Endometrium (tissue), 2 donors: ENCODE measurements at regions not wholly inside any gene's neighbourhood (a gene's known extent, or its start where the extent isn't known, plus 50 kb on each side); places are given as distances from the start of the nearest gene placed in this dataset.
"Not testable (repeated sequence)": the region's sequence is repeated elsewhere in the genome, so short reads cannot be mapped to it uniquely, and the experiment has no call there.

ENCODE experiments used
- FAIRE-seq: peaks from 2 replicates; lab custom pipeline; 2012; peaks lifted over from hg19 to GRCh38; lab: Jason Lieb, UNC
- donor health status: control.
- donor health status: control.

DNA sequence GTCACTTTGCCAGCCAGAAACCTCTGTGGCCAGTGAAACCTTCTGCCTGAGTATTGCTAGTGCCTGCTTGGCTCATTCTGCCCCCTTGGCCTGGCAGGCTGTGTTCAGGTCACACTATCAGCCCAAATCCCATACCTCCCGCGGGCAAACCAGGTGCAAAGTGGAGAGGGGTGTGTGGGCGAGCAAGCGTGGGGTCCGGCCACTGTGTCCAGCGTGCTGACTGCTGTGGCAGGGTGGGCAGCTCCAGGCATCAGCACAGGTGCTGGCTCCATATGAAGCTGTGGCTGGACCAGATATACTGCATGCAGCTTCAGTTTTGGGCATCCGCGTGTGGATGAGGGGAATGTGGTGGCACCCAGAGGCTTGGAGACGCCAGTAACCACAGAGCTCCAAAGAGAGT is 576.5 kb upstream of the EDIL3 start:
- FAIRE-seq = no peak

DNA sequence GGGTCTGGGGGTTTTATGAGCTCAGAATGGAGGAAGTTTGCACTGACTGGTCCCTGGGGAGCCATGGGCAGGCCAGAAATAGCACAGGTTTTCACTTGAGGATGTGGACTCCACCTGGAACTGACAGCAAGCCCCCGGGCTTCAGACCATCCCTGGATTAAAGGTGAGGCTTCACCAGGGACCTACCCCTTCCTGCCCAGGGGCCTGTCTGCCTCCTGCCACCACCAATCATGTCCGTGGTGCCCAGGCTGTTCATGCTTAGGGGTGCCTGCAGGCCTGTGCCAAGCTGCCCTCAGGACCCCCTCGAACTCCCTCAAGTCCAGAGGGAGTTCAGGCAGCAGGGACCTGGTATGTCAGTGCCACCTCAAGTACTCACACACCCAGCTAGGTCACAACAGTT is 577.2 kb upstream of the EDIL3 start:
- no peak for FAIRE-seq

DNA sequence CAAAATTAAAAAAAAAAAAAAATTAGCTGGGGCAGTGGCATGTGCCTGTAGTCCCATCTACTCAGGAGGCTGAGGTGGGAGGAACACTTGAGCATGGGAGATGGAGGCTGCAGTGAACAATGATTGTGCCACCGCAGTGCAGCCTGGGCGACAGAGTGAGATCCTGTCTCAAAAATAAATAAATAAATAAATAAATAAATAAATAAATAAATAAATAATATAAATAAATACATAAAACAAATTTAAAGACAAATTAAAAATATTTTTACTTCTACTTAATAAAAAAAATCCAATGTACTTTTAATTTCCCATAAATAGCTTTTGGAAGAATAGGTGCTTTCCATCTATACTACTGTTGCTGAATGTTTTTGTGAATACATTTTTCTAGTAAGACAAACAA is 598.4 kb upstream of the EDIL3 start:
- no peak for FAIRE-seq

DNA sequence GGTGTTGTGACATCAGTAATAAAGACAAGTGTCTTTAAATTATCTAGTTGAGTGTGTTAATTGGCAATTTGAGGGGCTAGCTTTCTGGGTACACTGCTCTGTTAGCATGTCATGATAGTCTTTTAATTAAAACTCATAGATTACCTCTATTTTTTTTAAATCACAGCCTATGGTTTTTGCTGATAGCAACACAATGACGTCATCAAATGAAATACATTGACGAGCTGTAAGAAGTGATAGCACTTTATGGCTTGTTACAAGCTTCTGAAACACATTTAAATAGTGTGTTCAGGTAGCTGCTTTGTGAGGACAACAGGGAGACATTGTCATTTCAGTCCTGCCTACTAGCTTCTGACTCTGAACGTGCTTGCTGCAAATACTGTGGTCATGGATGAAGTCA is 600.5 kb upstream of the EDIL3 start:
- FAIRE-seq = no peak

DNA sequence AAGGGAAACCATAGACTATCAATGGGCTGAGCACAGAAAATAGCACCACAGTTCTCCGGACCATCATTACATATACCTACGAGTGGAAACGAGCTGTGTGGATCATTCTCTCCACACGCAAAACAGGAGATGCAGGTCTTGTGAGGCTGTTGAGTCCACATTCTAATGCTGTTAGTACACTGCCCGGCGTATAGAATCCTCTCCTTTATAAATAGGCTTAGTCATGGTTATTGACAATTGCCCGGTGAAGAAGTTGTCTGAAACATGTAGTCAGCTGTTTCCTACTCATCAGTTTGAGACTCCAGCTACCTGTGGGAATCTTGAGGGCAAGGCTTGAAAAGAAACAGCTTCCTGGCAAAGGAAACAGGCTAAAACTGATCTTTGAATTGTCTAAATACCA is 602.0 kb upstream of the EDIL3 start:
- no peak for FAIRE-seq

DNA sequence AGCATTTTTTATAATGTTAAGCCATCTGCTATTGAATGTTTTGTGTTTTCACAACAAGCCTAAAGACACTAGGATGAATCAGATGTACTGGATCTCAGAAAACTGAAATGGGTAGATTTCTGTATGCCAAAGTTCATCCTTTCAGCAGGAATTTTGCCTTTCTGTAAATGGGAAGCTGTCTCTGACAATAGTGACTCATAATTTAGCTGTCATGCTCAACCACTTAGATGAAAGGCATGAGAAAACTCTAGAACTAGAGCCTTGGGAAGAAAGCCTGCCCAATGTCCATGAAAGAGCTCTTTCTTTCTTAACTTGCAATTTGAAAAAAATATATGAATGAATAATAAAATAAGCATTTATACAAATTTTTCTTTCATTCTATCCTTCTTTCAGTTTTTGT is 616.0 kb upstream of the EDIL3 start:
- no peak for FAIRE-seq

DNA sequence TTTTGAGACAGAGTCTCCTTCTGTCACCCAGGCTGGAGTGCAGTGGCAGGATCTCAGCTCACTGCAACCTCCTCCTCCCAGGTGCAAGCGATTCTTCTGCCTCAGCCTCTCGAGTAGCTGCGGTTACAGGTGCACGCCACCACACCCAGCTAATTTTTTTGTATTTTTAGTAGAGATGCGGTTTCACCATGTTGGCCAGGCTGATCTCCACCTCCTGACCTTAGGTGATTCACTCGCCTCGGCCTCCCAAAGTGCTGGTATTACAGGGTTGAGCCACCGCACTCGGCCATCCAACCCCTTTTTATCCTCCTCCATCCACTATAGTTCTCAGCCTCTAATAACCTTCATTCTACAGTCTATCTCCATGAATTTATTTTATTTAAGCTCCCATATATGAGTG is 617.3 kb upstream of the EDIL3 start:
- not testable (repeated sequence) for FAIRE-seq

DNA sequence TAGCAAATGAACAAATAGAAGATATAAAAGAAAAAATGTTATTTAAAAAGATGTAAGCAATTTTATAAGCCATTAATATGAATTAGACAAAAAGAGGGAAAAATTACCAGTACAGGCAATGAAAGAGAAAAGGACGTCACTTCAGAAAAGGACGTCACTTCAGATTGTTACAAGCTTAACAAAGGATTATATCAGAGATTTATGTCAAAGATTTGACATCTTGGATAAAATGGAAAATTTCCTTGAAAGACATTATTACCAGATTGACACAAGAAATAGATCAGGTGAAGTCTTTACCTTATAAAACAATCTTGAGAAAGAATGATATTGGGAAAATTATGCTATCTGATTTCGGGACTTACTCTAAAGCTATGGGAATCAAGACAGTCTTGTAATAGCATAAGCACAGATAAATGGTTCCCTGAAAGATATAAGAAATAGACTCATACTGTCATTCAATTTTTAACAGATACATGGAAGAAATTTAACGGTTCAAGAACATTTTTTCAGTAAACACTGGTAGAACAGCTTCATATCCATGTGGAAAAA is 625.4 kb upstream of the EDIL3 start:
- FAIRE-seq = no peak

DNA sequence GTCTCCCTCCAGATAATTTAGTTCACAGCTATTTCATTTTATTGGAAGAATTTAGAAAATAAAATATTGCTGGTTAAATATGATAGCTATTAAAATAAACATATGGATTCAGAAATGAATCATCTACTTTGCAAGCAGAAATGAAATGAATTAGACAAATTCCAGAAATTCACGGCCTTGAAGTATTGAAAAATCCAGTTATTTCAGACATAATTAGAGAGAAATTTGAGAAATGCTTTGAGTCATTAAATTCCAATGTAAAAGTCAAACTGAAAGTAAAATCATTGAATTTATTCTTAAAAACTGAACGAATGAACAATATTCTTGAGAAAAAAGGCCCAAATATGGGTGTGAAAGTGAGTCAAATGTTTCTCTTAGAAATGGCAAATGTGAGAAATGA is 632.6 kb upstream of the EDIL3 start:
- no peak for FAIRE-seq

DNA sequence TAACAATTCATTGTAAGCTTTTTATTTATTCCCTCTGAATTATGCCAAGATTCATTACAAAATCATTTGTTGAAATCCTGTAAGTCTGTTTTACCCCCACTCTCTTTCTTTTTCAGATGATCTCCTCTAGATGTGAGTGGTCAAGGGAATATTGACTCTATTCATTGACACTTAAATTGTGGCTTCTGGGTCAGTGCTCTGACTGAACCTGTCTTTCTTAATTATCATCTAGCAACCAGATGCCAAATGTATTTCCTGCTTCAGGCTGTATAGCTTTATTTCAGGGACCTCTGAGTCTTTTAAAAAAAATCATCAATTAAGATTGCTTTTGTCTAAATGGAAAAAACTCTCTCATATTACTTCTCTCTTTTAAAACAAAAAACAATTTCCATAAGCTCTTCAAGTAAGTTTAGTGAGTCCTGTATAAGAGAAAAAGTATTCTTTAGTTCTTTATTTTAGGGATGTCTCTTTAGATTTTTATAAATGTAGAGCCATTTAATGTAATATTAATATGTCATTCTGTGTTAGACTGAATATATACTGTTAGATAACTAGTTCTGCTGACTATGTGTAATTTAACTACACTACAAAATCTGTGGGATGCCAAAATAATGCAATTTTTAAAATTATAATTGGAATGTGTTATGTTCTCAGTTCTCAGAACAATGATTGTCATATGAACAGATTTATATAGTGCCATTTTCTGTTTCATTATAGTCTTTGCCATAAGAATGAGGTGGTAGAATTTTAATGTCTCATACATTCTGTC is 645.8 kb upstream of the EDIL3 start:
- no peak for FAIRE-seq

DNA sequence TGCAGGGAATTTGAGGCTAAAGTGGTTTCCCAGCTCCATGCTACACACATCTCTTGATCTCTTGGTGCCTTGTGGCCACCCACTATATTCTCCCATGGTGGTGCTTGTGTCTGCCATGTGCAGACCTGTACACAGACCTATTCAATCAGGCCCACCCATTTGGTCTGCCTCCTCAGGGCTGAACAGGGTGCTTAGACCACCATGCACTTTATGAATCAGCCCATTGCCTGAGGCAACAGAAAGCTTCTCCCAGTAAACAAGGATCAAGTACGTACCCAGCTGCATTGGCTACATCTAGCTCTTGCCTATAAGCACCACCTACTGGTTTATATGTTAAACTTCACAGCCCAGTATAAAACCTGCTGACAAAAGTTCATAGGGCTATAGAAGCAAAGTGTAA is 664.3 kb upstream of the EDIL3 start:
- FAIRE-seq = no peak

DNA sequence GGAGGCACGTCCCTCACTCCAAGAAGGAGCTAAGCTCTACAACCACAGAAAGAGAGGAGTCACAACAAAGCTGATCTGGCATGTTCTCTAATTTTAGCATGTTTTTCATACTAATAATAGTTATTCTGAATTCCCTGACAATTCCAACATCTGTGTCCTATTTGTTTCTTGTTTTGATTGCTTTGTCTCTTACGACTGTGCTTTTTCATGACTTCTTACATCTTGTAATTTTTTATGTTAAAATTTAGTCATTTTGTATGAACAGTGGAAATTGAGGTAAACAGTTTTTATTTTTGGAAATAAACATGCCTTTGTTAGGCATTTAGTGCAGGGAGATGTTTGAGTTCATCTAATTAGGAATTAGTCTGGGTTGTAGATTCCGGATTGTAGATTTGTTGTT is 668.1 kb upstream of the EDIL3 start:
- peak; percentile 98 for FAIRE-seq

DNA sequence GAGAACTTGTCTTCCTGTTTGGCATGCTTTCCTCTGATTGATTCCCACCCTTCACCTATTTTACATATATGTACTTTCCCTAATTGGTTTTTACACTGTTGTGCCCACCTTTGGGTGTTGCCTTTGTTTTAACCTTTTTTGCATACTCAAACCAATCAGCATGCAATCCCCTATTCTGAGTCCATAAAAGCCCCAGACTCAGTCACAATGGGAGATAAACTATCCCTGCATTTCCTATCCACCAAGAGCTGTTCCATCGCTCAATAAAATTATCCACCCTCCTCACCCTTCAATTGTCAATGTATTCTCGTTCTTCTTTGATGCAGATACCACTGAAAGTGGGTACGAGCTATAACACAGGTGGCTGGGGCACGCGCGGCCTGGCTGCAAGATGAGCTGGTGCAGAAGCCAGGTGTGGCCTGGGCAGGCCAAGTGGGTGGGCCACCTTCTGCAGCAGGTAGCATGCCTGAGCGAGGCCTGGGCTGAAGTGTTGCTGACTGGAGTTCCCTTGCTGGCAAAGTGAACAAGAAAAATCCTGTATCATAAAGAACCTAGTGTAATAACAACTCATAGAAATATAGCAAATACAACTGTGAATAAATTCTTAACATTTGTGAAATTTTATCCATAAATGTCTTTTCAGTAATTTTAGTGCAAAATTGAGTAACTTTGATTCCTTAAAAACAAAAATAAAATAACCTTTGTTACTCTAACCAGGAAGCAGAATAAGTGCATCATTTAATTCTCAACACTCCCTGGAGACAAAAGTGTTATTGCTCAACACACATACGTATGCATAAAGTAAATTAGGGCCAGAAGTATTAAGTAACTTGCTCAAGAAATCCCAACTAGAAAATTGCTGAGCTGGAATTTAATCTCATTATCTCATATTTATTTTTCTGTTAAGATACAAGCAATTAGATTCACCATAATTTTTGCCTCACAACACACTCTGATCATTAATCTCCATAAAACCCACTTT is 685.3 kb upstream of the EDIL3 start:
- no peak for FAIRE-seq

DNA sequence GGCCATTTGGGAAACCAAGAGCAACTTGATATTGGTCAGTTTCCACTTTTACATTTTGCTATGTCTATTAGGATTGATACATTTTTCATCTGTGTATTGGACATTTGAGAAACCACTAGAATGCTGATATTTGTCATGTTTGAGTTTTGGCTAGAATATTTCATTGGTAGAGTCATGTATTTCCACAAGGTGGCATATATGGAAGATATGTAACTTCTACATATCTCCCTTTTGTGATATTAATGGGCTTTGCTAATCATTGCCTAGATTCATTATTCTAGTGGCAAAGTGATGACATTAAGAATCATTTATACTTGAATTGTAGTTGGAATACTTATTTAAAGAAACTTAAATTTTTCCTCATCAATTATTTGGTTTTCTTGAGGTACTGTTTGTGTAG is 692.9 kb upstream of the EDIL3 start:
- no peak for FAIRE-seq

DNA sequence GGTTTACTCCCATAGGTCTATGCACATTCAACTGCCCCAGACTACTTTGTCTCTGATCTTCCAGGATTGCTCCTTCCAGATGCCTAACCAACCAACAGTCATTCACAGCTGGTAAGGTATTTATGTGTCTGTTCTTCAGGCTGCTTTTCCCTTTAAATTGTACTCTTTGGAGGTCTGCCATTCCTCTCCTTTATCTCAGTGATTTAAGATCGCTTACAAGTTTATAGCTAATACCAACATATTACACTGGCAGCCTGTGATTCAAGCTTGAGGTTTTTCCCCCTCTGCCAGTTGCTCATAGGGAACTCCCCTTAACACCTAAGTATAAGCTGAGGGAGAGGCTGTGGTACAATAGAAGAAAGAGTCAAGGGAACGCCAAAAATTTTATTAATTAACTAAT is 711.7 kb upstream of the EDIL3 start:
- no peak for FAIRE-seq

DNA sequence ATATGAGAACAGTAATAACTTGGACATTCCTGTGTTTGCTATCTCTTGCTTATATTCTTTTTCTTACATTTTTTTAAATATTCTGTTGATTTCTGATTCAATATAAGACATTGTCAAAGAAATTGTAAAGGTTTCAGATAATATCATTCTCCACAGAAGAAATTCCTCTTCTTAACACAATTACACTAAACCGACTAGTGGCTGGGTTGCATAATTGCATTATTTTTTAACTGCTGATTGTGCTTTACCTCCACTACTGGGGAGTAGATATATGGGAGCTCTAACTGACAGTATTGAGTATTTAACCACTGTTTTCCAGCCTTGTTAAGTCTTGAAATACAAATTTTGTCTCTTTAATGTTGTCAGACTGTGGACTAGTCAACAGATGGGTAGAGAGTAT is 723.8 kb upstream of the EDIL3 start:
- FAIRE-seq = no peak

DNA sequence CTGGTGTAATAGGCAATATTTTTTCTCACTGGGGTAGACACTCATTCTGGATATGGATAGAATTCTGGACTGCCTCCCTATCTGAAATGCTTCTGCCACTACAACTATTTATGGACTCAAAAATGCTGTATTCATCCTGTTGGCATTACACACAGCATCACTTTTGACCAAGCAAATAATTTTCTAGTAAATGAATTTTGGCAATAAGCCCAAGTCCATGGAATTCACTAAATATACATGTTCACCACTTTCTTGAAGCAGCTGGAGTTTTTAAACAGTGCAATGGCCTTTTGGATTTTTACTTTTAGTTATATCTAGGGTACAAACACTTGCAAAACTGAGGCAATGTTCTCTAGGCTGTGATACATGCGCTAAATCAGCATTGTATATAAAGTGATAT is 724.9 kb upstream of the EDIL3 start:
- FAIRE-seq = no peak

DNA sequence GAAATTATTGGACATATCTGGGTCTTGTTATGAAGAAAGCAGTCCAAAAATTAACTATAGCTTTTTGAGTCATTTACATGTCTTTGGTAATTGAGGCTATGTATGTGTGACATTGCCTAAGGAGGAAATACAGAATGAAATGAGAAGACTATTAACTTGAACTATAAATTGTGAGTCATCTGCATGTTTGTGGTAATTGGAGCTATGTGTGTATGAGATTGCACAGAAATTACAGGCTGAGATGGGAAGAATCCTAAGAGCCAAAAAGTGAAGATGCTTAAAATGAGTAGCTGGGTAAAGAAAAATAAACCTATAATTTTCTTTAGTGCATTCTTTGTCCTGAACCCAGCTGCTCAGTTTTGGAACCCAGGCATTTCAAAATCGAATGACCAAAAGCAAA is 747.6 kb upstream of the EDIL3 start:
- no peak for FAIRE-seq

DNA sequence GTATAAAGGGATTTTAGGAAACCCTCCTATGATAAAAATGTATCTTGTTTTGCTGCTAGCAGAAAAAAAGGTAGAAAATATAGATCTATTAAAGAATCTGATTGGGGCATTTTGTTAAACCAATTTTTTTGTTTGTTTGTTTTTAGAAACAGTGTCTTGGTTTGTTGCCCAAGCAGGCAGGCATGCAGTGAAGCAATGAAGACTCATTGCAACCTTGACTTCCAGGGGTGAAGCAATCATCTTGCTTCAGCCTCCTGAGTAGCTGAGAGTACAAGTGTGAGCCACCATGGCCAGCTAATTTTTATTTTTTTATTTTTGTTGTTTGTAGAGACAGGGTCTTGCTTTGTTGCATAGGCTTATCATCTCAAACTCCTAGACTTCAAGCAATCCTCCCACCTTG is 755.8 kb upstream of the EDIL3 start:
- FAIRE-seq = no peak

DNA sequence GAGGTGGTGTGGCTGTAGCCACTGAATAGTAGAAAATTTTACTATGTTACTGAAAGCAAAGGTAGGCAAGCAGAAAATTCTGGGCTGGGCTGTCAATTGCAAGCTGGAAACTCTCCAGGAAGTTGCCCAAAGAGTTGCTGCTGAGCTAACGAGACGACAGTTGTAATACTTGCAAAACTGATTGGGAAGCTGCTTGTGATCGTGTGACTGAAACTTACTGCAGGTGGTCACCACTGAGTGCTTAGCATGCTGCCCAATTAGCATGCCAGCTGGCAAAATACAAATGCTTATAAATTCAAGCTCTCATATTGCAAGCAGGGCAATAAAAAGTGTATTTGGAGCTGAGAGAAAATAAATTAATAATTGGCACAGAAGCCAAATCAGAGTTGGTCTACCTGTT is 758.5 kb upstream of the EDIL3 start:
- no peak for FAIRE-seq

DNA sequence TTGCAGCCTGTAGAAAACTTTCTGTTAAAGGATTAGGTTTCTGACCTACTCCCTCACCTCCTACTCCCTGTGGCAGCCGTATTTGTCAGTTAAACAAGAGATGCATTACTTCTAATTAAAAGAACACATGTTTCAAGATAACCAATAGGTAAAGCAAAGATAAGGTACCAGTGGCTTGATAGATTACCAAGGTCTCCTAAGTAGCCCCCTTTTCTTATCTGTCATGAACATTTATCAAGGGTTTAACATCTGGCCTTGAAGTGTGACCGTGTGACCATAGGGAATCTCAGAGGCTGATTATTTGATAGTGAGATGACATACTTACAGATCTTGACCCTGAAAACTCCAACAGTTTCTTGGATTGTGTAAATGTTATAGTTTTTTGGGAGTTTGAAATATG is 764.0 kb upstream of the EDIL3 start:
- FAIRE-seq = no peak

DNA sequence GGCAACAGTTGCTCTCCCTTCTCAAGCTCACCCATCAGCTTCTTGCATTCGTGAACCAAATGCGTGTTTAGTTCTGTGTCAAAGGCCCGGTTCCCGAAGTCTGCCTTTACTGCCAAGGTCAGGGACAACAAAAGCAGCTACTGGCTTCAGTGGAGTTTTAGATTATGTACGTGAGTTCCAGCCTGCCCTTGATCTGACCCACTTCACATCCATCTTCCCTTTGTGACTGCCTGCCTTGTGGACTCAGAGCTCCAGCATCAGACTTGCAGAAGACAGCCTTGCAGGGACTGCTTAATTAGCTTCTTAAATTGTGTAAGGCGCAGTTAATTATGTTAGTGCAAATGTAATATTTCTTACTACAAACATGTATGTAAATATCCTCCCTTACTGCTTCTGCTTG is 774.7 kb upstream of the EDIL3 start:
- no peak for FAIRE-seq

DNA sequence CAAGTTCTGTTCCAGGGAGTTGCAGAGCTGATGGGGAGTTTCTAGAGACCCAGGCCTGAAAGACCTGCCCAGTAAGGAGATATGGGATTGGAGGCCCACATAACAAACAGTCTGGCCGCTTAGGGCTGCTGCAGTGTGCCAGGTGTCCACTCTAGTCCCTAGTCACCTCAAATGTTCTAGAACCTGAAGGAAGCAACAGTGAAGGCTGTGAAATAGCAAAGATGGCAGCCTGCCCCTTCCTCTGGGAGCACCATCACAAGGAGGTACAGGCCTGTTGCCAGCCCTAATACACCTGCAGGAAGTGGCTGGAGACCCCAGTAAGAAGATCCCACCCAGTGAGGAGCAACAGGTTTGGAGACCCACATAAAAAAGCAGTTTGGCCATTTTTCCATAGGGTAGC is 783.8 kb upstream of the EDIL3 start:
- FAIRE-seq = no peak
